ENCODE measurements at regions not wholly inside any gene's neighbourhood (a gene's known extent, or its start where the extent isn't known, plus 50 kb on each side); places are given as distances from the start of the nearest gene placed in this dataset.

GRCh38 chr15:31955734-31956133, 74.6 kb upstream of the CHRNA7 start:
- DNase-seq (ENCODE audit: extremely low spot score, unreplicated experiment): no peak
- H3K36me3 Mint-ChIP-seq: no peaks in the 10 kb centered on the region
- H3K4me1 Mint-ChIP-seq (ENCODE audit: unreplicated experiment): no peaks in the 10 kb centered on the region
- peaks cover 7% of the 10 kb centered on the region for H3K27me3 Mint-ChIP-seq
- no peak overlapping the region for H3K27ac Mint-ChIP-seq
- no peak overlapping the region for H3K4me3 Mint-ChIP-seq
- peaks cover 12% of the 10 kb centered on the region for H3K9me3 Mint-ChIP-seq
- no peak for TF ChIP-seq CTCF (conservative IDR thresholded peaks at IDR 0.05)

DNA sequence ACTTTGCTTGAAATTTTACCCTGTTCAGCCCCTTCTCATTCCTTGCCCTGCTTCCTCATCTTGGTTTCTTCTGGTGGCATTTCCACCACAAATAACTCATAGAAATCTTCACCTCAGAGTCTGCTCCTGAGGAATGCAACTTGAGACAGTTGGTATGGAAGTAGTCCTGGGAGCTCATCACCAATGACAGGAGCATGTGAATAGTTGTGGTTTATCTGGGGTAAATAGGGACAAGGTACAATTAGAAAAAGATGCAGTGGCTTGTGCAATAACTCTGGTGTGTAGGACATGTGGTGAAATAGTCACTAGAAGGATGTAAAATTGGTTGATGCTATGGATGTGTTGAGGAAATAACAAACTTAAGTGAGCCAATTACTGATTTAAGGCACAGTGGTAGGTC, 72.7 kb upstream of the CHRNA7 start:
- H3K4me1 Mint-ChIP-seq (ENCODE audit: unreplicated experiment): no peaks in the 10 kb centered on the region
- peaks cover 7% of the 10 kb centered on the region for H3K27me3 Mint-ChIP-seq
- no peak for TF ChIP-seq CTCF (conservative IDR thresholded peaks at IDR 0.05)
- H3K27ac Mint-ChIP-seq: no peak overlapping the region
- H3K4me3 Mint-ChIP-seq: no peak overlapping the region
- H3K36me3 Mint-ChIP-seq: no peaks in the 10 kb centered on the region
- DNase-seq (ENCODE audit: extremely low spot score, unreplicated experiment): no peak
- H3K9me3 Mint-ChIP-seq: peaks cover 19% of the 10 kb centered on the region

- no peaks in the 10 kb centered on the region for H3K4me1 Mint-ChIP-seq (ENCODE audit: unreplicated experiment)
- TF ChIP-seq CTCF (conservative IDR thresholded peaks at IDR 0.05): no peak
- no peak overlapping the region for H3K27ac Mint-ChIP-seq
- H3K27me3 Mint-ChIP-seq: peaks cover 12% of the 10 kb centered on the region
- DNase-seq (ENCODE audit: extremely low spot score, unreplicated experiment): no peak
- peaks cover 7% of the 10 kb centered on the region for H3K9me3 Mint-ChIP-seq
- H3K36me3 Mint-ChIP-seq: no peaks in the 10 kb centered on the region
- no peak overlapping the region for H3K4me3 Mint-ChIP-seq
Observed at GRCh38 chr15:31964586-31965307, 65.6 kb upstream of the CHRNA7 start.

GRCh38 chr15:31970007-31970406, 60.3 kb upstream of the CHRNA7 start:
- Mint-ChIP-seq H3K27me3 (peaks cover 19% of the 10 kb centered on the region), H3K9me3 (no peaks in the 10 kb centered on the region), H3K27ac (no peak overlapping the region), H3K4me3 (no peak overlapping the region), H3K36me3 (no peaks in the 10 kb centered on the region), H3K4me1 (ENCODE audit: unreplicated experiment) (peaks cover 5% of the 10 kb centered on the region)
- TF ChIP-seq CTCF (conservative IDR thresholded peaks at IDR 0.05): no peak
- no peak for DNase-seq (ENCODE audit: extremely low spot score, unreplicated experiment)

DNA sequence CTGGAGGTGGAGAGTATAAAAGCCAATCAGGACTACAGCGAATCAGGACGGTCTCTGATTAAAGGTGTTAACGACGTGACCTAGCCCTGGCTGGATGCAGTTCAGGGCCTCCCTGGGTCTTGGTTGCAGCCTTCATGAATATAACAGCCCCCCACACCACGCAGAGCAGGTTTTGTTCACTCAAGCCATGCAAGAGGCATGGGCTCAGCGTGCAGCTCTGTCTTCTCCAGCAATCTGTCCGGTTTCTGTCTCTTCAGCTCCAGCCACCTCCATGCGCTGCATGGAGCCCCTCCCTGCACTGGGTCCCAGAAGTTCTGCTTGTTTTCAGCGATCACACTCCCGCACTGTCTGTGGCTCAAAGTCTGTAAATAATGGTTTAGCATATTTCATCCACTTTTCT, 57.1 kb upstream of the CHRNA7 start:
- H3K4me3 Mint-ChIP-seq: no peak overlapping the region
- TF ChIP-seq CTCF (conservative IDR thresholded peaks at IDR 0.05): no peak
- no peaks in the 10 kb centered on the region for H3K9me3 Mint-ChIP-seq
- peaks cover 7% of the 10 kb centered on the region for H3K4me1 Mint-ChIP-seq (ENCODE audit: unreplicated experiment)
- H3K27me3 Mint-ChIP-seq: peaks cover 22% of the 10 kb centered on the region
- no peak overlapping the region for H3K27ac Mint-ChIP-seq
- H3K36me3 Mint-ChIP-seq: no peaks in the 10 kb centered on the region
- DNase-seq (ENCODE audit: extremely low spot score, unreplicated experiment): no peak

Data from type B pancreatic cell (in vitro differentiated cells).